ENCODE measurements at regions not wholly inside any gene's neighbourhood (a gene's known extent, or its start where the extent isn't known, plus 50 kb on each side); places are given as distances from the start of the nearest gene placed in this dataset.

DNA sequence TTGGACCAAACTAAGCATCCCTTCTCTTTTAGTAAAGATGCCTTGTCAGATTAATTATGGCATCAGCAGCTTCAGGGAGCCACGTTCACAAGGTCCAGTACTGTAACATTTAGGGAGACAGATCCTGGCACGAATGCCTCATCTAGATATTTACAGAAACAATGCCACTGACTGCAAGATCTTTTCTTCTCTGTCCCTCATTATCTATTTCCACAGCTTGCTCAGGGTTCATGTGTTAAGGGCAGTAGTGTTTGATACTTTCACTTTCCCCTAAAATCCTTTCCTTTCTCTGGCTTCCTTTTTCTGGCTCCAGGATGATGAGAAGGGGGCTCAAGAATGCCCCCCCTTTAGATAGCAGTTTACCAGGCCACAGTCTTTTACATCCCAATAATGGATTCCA is 393.9 kb downstream of the BCL11A start:
- no peak for DNase-seq (ENCODE audit: low spot score)

DNA sequence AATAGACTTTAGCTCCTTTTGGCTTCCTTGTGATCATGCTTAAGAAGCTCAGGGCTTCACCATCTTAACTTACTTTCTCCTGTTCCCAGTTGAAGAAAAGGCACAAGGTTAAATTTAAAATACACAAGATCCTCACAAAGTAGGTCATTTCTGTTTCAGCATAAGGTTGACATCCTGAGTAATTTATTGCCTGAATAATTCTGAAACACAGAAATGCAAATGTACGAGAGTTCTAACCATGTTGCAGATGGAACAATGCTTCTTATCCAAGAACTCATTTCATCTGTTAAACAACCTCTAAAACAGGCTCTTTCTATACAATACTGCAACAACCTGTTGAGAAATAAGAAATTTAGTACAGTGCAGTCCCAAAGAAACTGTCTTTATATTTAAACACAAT is 395.2 kb downstream of the BCL11A start:
- no peak for DNase-seq (ENCODE audit: low spot score)

DNA sequence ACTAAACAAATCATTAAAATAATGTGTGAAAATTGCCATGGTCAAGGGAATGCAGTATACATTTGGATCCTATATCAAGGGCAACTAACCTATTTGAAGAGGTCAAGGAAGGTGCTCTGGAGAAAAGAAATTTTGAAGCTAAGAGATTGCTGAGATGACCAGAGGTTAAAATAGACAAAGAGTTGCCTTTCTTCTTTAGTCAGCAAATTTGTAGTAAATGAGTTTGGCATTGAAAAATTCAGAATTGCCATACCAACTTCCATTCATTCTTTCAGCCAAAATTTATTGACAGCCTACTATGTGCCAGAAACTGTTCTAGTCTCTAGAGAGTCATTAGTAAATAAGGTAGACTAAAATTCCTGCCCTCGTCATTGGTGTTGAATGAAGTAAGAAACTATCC is 396.2 kb downstream of the BCL11A start:
- no peak for DNase-seq (ENCODE audit: low spot score)

DNA sequence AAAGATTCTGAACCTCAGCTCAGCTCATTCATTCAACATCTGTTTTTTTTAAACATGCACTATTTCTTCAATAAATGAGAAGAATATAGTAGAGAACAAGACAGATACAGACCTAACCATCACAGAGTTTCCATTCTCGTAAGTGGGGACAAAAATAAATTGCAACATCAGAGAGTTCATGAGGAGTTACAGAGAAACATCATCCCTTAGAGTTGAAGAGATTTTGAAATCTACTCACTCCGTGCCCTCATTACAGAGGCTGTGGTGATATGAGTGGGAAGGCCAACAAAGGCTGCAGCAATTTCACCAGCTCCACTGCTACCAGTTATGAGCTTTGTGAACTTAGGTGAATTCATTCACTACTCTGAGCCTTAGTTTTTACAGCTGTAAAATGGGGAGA is 399.3 kb downstream of the BCL11A start:
- DNase-seq (ENCODE audit: low spot score): no peak

DNA sequence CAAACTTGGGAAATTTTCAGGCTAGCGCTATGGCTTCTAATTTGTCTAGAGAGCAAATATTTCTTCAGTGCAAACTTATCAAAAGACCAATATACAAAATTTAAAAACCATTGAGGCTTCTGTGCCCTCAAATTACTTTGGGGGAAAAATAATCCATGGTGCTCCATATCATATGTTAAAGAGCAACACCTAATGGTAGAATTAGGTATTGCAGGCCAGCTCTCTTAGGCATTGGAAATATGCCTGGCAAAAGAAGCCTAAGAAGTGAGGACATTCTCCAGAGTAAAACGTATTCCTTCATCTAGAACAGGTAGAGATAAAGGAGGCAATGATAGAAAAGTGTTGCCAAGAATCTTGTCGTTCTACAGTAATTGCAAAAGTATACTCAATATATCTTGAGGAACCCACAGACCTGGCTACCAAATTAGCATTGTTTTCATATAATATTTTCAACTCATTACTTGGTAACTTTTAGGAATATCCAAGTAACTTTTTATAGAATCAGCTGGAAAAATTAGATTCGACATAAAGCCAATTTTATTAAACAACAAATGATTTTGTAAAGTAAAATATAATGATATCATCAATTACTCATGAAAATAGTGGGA is 401.1 kb downstream of the BCL11A start:
- DNase-seq (ENCODE audit: low spot score): no peak

DNA sequence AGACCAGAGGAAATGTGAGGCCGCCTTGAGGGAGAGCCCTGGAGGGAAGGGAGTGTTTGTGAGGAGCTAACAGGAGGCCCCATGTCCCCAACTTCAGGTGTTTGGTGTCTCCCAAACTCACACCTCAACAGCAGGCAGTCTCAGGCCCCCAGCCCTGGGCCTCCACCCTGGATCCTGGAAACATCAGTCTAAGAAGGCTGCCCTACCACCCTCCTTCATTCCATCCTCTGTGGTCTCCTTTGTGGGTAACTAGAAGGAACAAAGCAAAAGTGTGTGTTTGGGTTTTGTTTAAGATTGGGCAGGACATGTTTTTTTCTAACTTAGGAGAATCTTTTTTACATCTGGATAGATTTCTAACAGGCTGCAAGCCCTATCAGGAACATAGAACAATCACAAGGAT is 404.3 kb downstream of the BCL11A start:
- no peak for DNase-seq (ENCODE audit: low spot score)

DNA sequence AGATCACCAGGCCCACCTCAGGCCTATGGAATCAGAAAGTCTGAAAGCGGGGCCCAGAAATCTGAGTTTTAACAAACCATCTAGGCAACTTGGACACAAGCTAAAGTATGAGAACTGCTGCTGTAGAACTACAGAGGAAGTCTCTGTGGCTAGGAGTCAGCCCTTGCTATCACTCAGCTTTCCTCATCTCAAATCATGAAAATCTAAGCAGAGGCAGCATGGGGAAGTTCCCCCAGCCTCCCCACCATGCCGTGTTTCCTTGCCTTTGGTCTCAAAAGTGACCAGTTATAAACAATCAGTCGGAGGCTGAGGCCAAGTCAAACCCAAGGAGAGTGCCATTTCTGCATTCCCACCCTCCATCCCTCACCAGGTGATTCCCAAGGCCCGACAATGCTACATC is 404.7 kb downstream of the BCL11A start:
- DNase-seq (ENCODE audit: low spot score): no peak

DNA sequence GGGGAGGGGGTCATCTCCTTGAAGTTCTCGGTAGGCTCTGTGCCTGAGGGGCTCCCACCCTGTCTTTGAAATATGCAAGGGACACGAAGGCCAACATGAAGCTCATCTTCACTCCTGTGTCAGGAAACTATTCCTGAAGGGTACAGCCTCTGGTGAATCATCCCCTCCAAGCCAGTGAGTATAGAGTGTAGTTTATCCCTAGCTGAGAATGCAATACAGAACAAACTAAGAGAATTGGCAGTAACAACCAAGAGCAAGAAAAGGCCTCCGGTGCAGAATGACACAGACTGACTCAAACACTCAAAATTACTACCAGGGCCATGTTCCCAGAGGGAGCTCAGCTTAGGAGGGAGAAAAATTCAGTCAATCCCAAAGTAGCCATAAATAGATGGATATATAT is 413.3 kb downstream of the BCL11A start:
- DNase-seq (ENCODE audit: low spot score): no peak

DNA sequence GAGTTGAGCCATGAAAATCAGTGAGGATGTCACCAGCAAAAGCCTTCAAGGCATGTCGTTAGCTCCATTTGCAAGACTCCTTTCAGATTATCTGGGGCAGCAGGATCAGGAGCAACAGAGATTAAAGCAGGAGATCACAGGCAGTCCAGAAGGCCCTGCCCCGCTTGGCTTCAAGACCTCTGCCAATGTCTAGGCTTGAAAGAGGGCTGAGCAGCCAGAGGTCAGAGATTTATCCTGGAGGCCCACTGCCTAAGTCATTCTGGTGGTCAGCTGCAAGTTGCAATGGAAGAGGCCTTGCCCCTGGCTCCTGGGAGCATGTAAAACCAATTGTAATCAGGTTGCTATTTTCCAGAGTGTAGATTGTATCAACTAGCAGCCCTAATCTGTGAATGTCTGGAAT is 416.5 kb downstream of the BCL11A start:
- no peak for DNase-seq (ENCODE audit: low spot score)

DNA sequence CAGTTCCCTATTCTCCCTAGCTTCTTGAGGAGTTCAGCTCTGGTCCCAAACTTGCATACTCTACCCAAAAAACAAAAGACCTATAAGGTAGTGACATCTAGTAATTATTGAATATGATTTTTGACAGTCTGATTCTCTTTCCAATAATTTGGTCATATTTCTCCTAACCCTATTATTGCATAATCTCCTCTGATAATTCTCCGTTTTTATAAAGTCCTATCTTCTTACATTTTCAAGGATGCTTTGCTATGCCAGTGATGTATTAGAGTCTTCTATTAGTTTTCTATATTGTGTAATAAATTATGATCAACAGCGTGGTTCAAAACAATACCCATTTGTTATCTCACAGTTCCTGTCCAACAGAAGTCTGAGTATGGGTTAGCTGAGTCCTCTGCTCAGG is 426.3 kb downstream of the BCL11A start:
- no peak for DNase-seq (ENCODE audit: low spot score)

DNA sequence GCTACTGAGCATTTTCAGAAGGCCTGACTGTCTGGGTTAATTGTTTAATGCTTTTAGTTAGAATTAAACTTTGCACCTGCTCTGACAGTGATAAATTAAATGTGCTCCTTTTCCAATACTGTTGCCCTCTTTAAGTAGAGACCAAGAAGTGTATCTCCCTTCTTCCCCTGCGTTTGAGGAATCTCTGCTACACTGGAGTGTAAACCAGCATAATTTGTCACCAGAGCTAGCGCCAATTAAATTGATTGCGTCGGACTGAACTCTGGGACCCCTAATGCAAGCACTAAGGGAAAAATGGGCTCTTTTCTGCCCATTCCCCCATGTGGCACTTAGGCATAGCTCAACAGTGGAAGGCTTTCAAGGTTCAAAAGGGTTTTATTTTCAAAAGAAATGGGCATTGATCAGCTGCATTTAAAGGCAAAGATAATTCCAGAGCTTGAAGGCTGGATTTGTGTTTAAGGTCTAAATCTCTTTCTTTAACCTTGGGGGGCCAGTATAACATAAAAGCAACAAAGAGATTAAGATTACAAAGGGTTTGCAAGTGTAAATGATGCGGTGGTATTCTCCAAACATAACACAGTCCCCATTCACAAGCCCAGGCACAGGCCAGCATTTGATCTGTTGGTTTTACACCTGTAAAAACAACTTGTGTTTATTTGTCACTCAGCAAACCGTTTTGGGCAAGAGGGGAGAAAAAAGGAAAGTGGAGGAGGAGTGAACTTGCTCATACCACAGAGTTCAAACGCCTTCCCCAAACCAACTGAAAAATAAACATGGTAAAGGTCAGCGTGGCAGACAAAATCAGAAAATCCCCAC is 427.6 kb downstream of the BCL11A start:
- no peak for DNase-seq (ENCODE audit: low spot score)

DNA sequence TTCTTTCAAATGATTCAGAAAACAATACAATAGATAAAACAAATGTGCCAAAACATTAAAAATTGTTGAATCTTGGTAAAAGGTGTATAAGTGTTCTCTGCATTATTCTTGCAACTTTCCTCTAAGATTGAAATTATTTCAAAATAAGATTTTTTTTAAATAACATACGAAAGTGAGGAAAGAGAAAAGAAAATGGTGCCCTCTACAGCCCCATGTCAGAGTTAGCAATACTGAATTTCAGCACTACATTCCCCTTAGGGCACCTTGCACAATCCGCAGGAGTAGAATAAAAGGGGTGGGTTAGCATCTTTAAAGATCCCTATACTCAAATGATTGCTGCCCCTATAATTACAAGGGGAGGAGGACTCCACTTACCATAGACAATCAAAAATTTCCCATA is 433.7 kb downstream of the BCL11A start:
- no peak for DNase-seq (ENCODE audit: low spot score)

DNA sequence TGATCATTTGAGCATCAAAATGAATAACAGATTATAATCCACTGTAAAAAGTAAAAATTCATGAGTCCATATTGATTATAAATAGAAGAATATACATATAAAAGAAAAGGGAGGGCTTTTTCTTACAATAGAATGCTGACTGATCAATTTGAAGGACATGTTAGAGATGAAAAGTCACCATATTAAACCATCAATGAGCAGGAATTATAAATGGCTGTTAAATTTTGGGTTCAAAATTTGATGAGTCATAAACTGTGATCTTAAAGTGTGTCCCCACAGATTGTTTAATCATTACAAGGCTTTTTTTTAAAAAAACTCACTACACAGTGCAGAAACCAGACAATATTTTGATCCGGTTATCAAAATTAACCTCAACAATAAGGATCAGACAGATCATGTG is 434.5 kb downstream of the BCL11A start:
- DNase-seq (ENCODE audit: low spot score): no peak

DNA sequence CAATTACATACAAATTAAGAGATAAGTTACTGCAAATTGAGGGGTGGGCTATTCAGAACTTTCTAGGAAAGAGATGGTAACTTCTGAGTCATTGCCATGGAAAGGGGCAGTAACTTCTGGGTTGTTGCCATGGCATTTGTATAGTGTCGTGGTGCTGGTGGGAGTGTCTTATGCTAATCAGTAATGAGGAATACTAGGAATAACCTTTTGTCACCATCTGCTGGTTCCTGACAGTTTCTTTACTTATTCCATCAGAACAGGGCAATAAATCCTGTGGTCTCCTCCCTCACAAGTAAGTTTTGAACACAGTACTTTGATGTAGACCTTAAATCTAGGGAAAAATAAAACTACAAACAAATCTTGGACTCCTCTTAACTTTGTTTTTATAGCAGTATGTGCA is 435.4 kb downstream of the BCL11A start:
- DNase-seq (ENCODE audit: low spot score): no peak

DNA sequence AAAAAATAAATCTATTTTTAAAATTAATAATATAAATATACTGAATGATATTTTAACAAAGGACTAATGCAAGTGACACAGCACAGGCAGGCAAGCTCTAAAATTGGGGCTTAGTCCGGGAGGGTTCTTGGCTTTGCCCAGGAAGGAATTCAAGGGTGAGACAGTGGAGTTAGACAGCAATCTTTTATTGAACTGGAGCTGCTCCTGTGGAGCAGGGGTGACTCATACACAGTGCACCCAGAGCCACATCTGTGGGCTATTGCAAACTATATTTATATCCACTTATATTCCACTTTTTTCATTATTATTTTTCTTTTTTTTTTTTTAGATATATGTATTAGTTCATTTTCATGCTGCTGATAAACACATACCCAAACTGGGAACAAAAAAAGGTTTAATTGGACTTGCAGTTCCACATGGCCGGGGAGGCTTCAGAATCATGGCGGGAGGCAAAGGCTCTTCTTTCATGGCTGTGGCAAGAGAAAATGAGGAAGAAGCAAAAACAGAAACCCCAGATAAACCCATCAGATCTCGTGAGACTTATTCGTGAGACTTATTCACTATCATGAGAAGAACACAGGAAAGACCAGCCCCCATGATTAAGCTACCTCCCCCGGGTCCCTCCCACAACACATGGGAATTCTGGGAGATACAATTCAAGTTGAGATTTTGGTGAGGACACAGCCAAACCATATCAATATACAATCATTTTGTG is 437.1 kb downstream of the BCL11A start:
- DNase-seq (ENCODE audit: low spot score): no peak

DNA sequence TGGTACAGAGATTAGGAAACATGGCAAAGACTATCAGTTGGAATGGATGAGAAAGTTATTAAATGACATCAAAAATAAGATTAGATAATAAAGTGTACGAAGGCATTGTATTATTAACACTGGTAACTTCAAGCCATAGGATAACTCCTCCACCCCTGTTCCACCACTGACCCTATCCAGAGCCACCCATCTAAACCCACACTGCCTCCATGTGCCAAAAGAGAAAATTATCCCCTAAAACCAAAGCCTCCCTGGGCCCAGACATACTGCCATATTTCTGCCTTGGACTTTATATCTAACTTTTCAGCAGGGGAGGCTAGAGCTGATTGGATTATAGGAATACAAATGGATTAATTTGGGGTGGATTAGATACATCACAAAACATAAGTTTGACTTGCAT is 443.7 kb downstream of the BCL11A start:
- DNase-seq (ENCODE audit: low spot score): no peak

DNA sequence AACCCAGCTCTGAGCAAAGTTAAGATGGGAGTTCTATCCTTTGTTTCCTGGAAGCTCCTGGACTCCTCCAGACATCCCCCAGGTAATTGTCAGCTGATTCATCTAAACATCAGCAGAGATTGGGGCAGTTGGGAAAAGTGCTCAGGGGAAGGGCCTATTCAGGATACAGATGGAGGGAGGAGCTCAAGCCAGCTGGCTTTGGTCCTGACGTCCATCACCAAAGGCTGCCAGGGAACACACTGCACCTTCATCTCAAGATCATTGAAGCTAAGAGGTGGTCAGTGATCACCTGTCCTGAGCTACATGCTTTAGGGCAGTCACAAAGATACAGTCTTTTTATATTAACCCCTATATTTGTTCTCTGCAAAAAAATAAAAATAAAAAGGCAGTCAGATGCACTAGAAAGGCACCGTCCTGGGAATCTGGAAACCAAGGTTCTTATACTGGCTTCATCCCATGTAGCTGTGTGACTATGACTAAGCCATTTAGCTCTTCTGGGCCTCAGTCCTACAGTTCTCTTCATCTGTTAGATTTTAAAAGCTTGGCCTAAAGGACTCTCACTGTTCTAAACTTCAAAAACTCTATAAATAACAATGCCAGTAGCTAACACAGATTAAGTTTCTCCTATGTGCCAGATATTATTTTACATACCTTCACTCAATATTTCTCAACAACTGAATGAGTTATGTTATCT is 446.5 kb downstream of the BCL11A start:
- no peak for DNase-seq (ENCODE audit: low spot score)

DNA sequence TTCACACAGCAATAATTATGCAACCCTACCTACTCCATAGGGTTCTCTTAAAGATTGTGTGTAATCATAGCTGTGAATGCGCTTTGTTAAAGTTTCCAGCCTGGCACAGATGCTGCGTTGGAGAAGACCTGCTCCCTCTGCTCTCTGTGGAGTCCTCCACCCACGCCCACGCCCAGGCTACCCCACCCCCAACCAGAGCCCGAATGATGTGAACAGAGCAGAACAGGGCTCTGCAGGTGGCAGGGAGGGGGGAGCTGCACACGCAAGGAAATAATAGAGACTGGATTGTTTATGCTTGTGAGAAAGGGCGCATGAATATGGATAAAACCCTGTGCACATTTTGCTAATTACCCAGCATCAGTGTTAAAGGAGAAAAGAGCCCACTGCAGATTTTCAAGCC is 447.5 kb downstream of the BCL11A start:
- no peak for DNase-seq (ENCODE audit: low spot score)

DNA sequence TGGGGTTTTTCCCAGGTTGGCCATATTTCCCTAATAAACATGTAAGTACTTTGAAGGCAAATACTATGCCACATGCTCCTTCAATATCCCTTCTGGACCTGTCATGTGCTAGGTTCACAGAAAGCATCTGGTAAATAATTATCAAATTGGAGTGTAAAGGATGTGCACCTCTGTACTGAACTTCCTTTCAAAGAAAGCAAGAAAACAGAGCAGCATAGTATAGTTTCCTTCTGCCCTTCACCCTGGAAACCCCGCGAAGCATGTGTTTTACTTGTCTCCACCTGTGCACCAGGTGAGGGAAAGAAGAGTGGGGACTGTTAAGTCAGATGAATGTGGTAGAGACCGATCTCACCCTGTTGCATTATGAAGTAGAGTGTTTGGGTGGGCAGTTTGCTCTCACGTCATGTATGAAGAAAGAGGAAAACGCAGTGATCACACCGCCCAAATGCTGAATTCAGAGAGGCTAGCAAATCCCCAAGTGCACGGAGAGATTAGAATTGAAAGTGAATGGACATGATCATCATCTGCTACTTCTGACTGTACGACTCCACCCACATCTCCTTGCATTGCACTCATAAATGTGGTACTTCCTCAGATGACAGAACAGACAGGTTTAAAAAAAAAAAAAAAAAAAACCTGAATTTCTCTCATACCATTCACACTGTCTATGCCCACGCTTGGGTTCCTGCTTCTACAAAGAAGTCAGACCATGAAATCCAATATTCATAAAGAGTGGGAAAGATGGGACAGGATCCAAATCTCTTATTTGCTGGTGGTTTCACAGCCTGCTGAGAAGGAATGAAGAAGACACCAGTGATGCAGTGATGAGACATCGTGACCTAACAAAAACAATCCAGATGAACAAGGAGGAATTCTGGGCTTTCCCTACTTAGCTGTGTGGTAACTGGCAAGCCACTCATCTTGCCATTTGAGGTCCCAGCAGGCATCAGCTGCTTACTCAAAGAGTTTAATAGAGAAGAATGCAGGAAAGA is 448.6 kb downstream of the BCL11A start:
- no peak for DNase-seq (ENCODE audit: low spot score)

DNA sequence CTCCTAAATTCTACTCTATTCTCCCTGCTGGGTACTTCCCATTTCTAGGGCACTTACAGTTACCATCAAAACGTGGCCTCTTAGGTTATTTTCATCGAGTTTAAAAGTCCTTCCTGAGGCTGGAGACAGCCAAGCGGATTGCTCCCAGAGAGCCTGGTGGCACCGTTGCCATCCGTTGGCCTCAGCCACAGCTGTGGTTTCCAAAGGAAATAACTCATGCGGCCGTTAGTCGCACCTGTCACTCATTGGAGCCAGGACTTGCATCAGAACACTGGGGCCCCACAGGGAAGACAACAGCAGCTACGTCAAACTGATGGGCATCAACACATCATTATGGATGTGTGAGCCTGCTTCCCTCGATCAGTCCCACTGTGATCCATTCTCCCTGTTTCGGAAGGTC is 453.4 kb downstream of the BCL11A start:
- DNase-seq (ENCODE audit: low spot score): no peak

DNA sequence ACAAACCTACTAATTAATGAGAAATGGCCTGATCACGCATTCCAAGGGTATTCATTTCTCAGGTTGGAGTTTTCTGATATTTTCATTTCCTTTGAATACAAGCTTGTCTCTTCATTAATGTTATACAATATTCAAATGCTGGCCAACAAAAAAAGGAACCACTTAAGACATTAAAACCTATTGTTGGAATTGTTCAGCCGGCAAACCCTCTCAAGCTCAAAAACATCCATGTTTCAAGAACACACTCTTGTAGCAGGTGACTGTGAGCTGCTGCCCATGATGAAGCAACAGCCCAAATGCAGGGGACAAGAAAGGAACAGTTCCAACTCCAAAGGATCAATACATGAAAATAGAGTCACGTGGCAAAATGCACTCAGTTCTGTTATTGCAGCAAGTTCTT is 454.5 kb downstream of the BCL11A start:
- no peak for DNase-seq (ENCODE audit: low spot score)

DNA sequence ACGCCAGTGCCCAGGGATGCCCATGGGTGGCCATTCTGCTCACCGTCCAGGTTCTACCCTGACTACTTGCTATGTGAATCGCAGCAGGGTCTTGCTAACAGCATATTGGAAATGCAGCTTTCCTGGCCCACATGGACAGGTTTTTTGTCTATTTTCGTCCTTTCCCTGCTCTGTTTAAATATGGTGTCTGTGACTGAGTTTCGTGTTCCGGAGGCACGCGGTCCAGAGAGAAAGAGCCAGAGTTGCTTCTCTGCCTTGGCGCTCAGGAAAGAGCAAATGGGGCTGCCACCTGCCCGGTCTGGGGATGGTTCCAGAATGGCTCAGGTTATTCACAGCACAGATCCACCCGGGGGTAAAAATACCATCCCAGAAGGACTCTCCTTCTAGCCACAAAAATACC is 456.2 kb downstream of the BCL11A start:
- DNase-seq (ENCODE audit: low spot score): no peak

Measured in ecto neural progenitor cell (in vitro differentiated cells).